Middle frontal gyrus (tissue), 1 donor: ENCODE measurements at regions not wholly inside any gene's neighbourhood (a gene's known extent, or its start where the extent isn't known, plus 50 kb on each side); places are given as distances from the start of the nearest gene placed in this dataset.

ENCODE experiments used
- DNase-seq: peaks from one replicate; pipeline ENCODE4 v3.0.0-alpha.2; 2015; ENCODE audit warnings: low spot score; ENCODE audit errors: extremely low spot score

GRCh38 chr5:28574606-28575005, 1536.2 kb upstream of the CDH9 start:
- DNase-seq = no peak

GRCh38 chr5:28567048-28567447, 1528.7 kb upstream of the CDH9 start:
- DNase-seq = no peak

GRCh38 chr5:28561522-28561921, 1523.1 kb upstream of the CDH9 start:
- DNase-seq = no peak

- no peak for DNase-seq
Observed at GRCh38 chr5:28558196-28558595, 1519.8 kb upstream of the CDH9 start.

GRCh38 chr5:28557114-28557513, 1518.7 kb upstream of the CDH9 start:
- DNase-seq = no peak

GRCh38 chr5:28549588-28549987, 1511.2 kb upstream of the CDH9 start:
- DNase-seq = no peak

GRCh38 chr5:28548856-28549255, 1510.5 kb upstream of the CDH9 start:
- no peak for DNase-seq

- no peak for DNase-seq
Observed at GRCh38 chr5:28544501-28544900, 1506.1 kb upstream of the CDH9 start.

- DNase-seq = no peak
Observed at GRCh38 chr5:28543473-28544098, 1505.2 kb upstream of the CDH9 start.

GRCh38 chr5:28542987-28543386, 1504.6 kb upstream of the CDH9 start:
- DNase-seq = no peak

- no peak for DNase-seq
Observed at GRCh38 chr5:28523888-28524635, 1485.7 kb upstream of the CDH9 start.

- no peak for DNase-seq
Observed at GRCh38 chr5:28523416-28523815, 1485.0 kb upstream of the CDH9 start.

- no peak for DNase-seq
Observed at GRCh38 chr5:28517691-28518090, 1479.3 kb upstream of the CDH9 start.

- DNase-seq = no peak
Observed at GRCh38 chr5:28516722-28517121, 1478.3 kb upstream of the CDH9 start.

GRCh38 chr5:28512648-28513047, 1474.3 kb upstream of the CDH9 start:
- no peak for DNase-seq

GRCh38 chr5:28505121-28505520, 1466.7 kb upstream of the CDH9 start:
- no peak for DNase-seq

- DNase-seq = no peak
Observed at GRCh38 chr5:28500511-28500910, 1462.1 kb upstream of the CDH9 start.

GRCh38 chr5:28499766-28500290, 1461.4 kb upstream of the CDH9 start:
- DNase-seq = no peak

GRCh38 chr5:28495876-28496275, 1457.5 kb upstream of the CDH9 start:
- no peak for DNase-seq

- no peak for DNase-seq
Observed at GRCh38 chr5:28493456-28493855, 1455.1 kb upstream of the CDH9 start.

GRCh38 chr5:28488752-28489151, 1450.4 kb upstream of the CDH9 start:
- no peak for DNase-seq

GRCh38 chr5:28483327-28484025, 1445.1 kb upstream of the CDH9 start:
- DNase-seq = no peak
